Upper lobe of left lung (tissue), 6 donors: ENCODE measurements at regions not wholly inside any gene's neighbourhood (a gene's known extent, or its start where the extent isn't known, plus 50 kb on each side); places are given as distances from the start of the nearest gene placed in this dataset.

Experiments used
- ATAC-seq, 2 donors: fragments of 200-7000 bp; cut with Tn5 transposase; one replicate each; pipeline ENCODE4 v1.9.1; 2022; ENCODE audit warnings: mild to moderate bottlenecking in 2 of 2, moderate library complexity in 2 of 2; ENCODE audit not compliant: low FRiP score in 2 of 2
- DNase-seq, 2 donors: peaks; one replicate each; pipeline ENCODE4 v3.0.0-alpha.2; 2019 to 2020
- H3K27ac ChIP-seq, 4 donors: fragments of 200-600 bp; sonication (generic); one replicate each; pipeline ENCODE4 v1.5.1; 2016 to 2019
- H3K27me3 ChIP-seq, 4 donors: fragments of 200-600 bp; sonication (generic); one replicate each; pipeline ENCODE4 v1.5.1; 2017 to 2019
- H3K36me3 ChIP-seq, 4 donors: fragments of 200-600 bp; sonication (generic); one replicate each; pipeline ENCODE4 v1.5.1; 2016 to 2019
- H3K4me1 ChIP-seq, 4 donors: fragments of 200-600 bp; sonication (generic); one replicate each; pipeline ENCODE4 v1.5.1; 2018 to 2019
- H3K4me3 ChIP-seq, 4 donors: fragments of 200-600 bp; sonication (generic); one replicate each; pipeline ENCODE4 v1.5.1; 2017 to 2019; ENCODE audit warnings: mild to moderate bottlenecking in 2 of 4, moderate library complexity in 1 of 4
- H3K9me3 ChIP-seq, 4 donors: fragments of 200-600 bp; sonication (generic); one replicate each; pipeline ENCODE4 v1.5.1; 2018 to 2019
- EP300 ChIP-seq, 4 donors: sonication (generic); formaldehyde crosslinking; IDR thresholded peaks; one replicate each; pipeline ENCODE4 v1.5.1; 2017; ENCODE audit warnings: antibody characterized with exemption in 4 of 4, control low read depth in 2 of 4
- POLR2A ChIP-seq, 4 donors: fragments of 450-650 bp; IDR thresholded peaks; one replicate each; pipeline ENCODE4 v1.5.1; 2016 to 2017; ENCODE audit warnings: antibody characterized with exemption in 4 of 4, mild to moderate bottlenecking in 2 of 4
- POLR2AphosphoS5 ChIP-seq, 2 donors: sonication (generic); formaldehyde crosslinking; IDR thresholded peaks; one replicate each; pipeline ENCODE4 v1.5.1; 2017; ENCODE audit warnings: antibody characterized with exemption in 2 of 2
- WGBS, 2 donors: methylation state at CpG; one replicate each; pipeline ENCODE4 v1.1.5; 2017 to 2018; 5-methylcytosine and 5-hydroxymethylcytosine counted together
- TF ChIP-seq, protein P1 (sequence below), 6 experiments: fragments of 450-650 bp in 4 of 6; fragments of 200-600 bp in 2 of 6; sonication (generic) in 2 of 6; IDR thresholded peaks; one replicate each; pipeline ENCODE4 v1.5.1; 2016 to 2019; ENCODE audit warnings: antibody characterized with exemption in 6 of 6
- donor health status: DM: no; HTN: no; CAD: no; lungs with moderate emphysema.
- donor health status: DM: no; HTN: yes; CAD: no; lungs with severe emphysema.

DNA sequence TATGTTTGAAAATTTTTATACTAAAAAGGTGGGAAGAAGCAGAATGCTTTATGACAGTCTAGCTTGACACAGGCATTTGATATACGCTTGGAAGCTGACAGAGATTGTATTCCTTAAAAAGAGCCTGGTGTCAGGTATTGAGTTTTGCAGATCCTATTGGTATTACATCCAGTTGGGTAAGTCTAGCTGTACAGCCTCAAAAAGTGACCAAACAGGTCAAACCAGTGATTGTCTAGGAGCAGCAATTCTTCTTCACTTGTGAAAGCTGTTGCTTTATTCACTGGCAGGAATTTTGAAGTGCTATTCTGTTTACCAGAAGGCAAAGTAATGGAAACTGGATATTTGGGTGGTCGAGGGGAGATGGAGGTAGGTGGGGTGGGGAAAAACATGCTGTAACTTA lies 77.5 kb downstream of the UCHL1 start:
- TF ChIP-seq POLR2A (IDR thresholded peaks at IDR 0.05) (no peak), POLR2AphosphoS5 (IDR thresholded peaks at IDR 0.05) (no peak), EP300 (IDR thresholded peaks at IDR 0.05) (no peak)
- TF ChIP-seq, protein P1, sequence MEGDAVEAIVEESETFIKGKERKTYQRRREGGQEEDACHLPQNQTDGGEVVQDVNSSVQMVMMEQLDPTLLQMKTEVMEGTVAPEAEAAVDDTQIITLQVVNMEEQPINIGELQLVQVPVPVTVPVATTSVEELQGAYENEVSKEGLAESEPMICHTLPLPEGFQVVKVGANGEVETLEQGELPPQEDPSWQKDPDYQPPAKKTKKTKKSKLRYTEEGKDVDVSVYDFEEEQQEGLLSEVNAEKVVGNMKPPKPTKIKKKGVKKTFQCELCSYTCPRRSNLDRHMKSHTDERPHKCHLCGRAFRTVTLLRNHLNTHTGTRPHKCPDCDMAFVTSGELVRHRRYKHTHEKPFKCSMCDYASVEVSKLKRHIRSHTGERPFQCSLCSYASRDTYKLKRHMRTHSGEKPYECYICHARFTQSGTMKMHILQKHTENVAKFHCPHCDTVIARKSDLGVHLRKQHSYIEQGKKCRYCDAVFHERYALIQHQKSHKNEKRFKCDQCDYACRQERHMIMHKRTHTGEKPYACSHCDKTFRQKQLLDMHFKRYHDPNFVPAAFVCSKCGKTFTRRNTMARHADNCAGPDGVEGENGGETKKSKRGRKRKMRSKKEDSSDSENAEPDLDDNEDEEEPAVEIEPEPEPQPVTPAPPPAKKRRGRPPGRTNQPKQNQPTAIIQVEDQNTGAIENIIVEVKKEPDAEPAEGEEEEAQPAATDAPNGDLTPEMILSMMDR (IDR thresholded peaks at IDR 0.05) = no peak

GRCh38 chr4:41339812-41340809 lies 83.4 kb downstream of the UCHL1 start:
- peaks cover 0 to 10% (median 0%) of the 10 kb centered on the region in 4 donors for H3K4me1 ChIP-seq
- H3K27ac ChIP-seq = no peak overlapping the region
- H3K9me3 ChIP-seq = no peaks in the 10 kb centered on the region
- H3K4me3 ChIP-seq = no peak overlapping the region
- ATAC-seq (peak in 1 of 2 donors; percentile 69), DNase-seq (no peak)
- WGBS, 2 donors = 49 to 68% methylated on average over 10 of the region's 10 CpGs
- no peaks in the 10 kb centered on the region for H3K27me3 ChIP-seq
- no peak for TF ChIP-seq POLR2AphosphoS5 (IDR thresholded peaks at IDR 0.05)
- TF ChIP-seq POLR2A (IDR thresholded peaks at IDR 0.05) = no peak
- TF ChIP-seq, protein P1 (IDR thresholded peaks at IDR 0.05) = no peak
- no peak for TF ChIP-seq EP300 (IDR thresholded peaks at IDR 0.05)
- H3K36me3 ChIP-seq = no peaks in the 10 kb centered on the region

More for the DNA sequence above, 77.5 kb downstream of the UCHL1 start:
- Histone ChIP-seq H3K9me3 (no peaks in the 10 kb centered on the region), H3K4me3 (no peak overlapping the region), H3K27ac (no peak overlapping the region), H3K27me3 (no peaks in the 10 kb centered on the region), H3K4me1 (peaks cover 0 to 6% (median 0%) of the 10 kb centered on the region in 4 donors), H3K36me3 (no peaks in the 10 kb centered on the region)
- peak in 1 of 2 donors; percentile 54 for DNase-seq
- ATAC-seq = no peak
- 65 to 68% methylated on average over 2 of the region's 2 CpGs for WGBS, 2 donors

GRCh38 chr4:41346306-41347061 lies 89.8 kb downstream of the UCHL1 start:
- no peaks in the 10 kb centered on the region for H3K36me3 ChIP-seq
- ATAC-seq (peak in 1 of 2 donors; percentile 22), DNase-seq (no peak)
- H3K27ac ChIP-seq = no peak overlapping the region
- H3K4me1 ChIP-seq = no peaks in the 10 kb centered on the region
- no peaks in the 10 kb centered on the region for H3K27me3 ChIP-seq
- no peaks in the 10 kb centered on the region for H3K9me3 ChIP-seq
- no peak for TF ChIP-seq POLR2A (IDR thresholded peaks at IDR 0.05)
- no peak for TF ChIP-seq POLR2AphosphoS5 (IDR thresholded peaks at IDR 0.05)
- TF ChIP-seq, protein P1 (IDR thresholded peaks at IDR 0.05) = no peak
- TF ChIP-seq EP300 (IDR thresholded peaks at IDR 0.05) = no peak
- WGBS, 2 donors = 83 to 87% methylated on average over 3 of the region's 3 CpGs
- H3K4me3 ChIP-seq = no peak overlapping the region

- TF ChIP-seq POLR2A (IDR thresholded peaks at IDR 0.05) = no peak
- TF ChIP-seq POLR2AphosphoS5 (IDR thresholded peaks at IDR 0.05) = no peak
- no peak for TF ChIP-seq EP300 (IDR thresholded peaks at IDR 0.05)
- TF ChIP-seq, protein P1 (IDR thresholded peaks at IDR 0.05) = no peak
- H3K27me3 ChIP-seq = no peaks in the 10 kb centered on the region
- ATAC-seq (no peak), DNase-seq (no peak)
- no peaks in the 10 kb centered on the region for H3K9me3 ChIP-seq
- H3K27ac ChIP-seq = no peak overlapping the region
- no peaks in the 10 kb centered on the region for H3K36me3 ChIP-seq
- H3K4me1 ChIP-seq = no peaks in the 10 kb centered on the region
- H3K4me3 ChIP-seq = no peak overlapping the region
These were observed 92.3 kb downstream of the UCHL1 start for GRCh38 chr4:41349021-41349420.
